Testis (tissue), 2 donors: ENCODE measurements at regions not wholly inside any gene's neighbourhood (a gene's known extent, or its start where the extent isn't known, plus 50 kb on each side); places are given as distances from the start of the nearest gene placed in this dataset.

ENCODE experiments used
- POLR2A ChIP-seq: fragments of 450-650 bp; IDR thresholded peaks from one replicate; pipeline ENCODE4 v1.6.1; 2017; ENCODE audit warnings: antibody characterized with exemption, mild to moderate bottlenecking, moderate library complexity
- TF ChIP-seq, protein P1 (sequence below), 3 experiments: fragments of 450-650 bp in 2 of 3; fragments of 200-600 bp in 1 of 3; sonication (generic) in 1 of 3; IDR thresholded peaks; one replicate each; pipeline ENCODE4 v1.5.1; 2016 to 2019; ENCODE audit warnings: antibody characterized with exemption in 3 of 3, mild to moderate bottlenecking in 2 of 3, moderate library complexity in 1 of 3

DNA sequence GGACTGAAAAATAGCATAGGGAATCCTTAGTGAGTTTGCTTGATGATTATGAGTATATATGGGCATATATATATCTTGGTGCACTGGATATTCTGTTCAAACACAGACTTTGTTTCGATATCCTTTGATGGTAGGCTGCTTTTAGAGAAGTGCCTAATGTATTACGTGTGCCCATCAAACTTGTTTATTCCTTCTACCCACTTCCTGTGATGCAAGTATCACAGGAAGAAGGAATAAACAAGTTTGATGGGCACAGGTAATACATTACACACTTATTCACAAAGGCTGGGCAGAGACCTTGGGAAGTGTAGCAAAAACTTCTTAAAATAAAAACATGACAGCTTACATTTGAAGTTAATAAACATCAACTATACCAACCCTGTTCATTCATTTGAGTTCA lies 364.2 kb downstream of the CHSY3 start:
- TF ChIP-seq, protein P1, sequence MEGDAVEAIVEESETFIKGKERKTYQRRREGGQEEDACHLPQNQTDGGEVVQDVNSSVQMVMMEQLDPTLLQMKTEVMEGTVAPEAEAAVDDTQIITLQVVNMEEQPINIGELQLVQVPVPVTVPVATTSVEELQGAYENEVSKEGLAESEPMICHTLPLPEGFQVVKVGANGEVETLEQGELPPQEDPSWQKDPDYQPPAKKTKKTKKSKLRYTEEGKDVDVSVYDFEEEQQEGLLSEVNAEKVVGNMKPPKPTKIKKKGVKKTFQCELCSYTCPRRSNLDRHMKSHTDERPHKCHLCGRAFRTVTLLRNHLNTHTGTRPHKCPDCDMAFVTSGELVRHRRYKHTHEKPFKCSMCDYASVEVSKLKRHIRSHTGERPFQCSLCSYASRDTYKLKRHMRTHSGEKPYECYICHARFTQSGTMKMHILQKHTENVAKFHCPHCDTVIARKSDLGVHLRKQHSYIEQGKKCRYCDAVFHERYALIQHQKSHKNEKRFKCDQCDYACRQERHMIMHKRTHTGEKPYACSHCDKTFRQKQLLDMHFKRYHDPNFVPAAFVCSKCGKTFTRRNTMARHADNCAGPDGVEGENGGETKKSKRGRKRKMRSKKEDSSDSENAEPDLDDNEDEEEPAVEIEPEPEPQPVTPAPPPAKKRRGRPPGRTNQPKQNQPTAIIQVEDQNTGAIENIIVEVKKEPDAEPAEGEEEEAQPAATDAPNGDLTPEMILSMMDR (IDR thresholded peaks at IDR 0.05): no peak
- no peak for TF ChIP-seq POLR2A
